OCI-LY3 (cell line): ENCODE measurements at regions not wholly inside any gene's neighbourhood (a gene's known extent, or its start where the extent isn't known, plus 50 kb on each side); places are given as distances from the start of the nearest gene placed in this dataset.

ENCODE experiments used
- EZH2phosphoT487 ChIP-seq: fragments of 200-600 bp; shearing (Covaris generic); IDR thresholded peaks from 2 replicates; pipeline ENCODE4 v1.6.1; 2018; ENCODE audit warnings: antibody characterized with exemption, mixed run types, low read depth
- TF ChIP-seq, protein P1 (sequence below): fragments of 200-600, 300-600 bp; sonication (generic); IDR thresholded peaks from 2 replicates; pipeline ENCODE4 v1.5.1; 2014; ENCODE audit warnings: antibody characterized with exemption, low read length, low read depth

- TF ChIP-seq, protein P1, sequence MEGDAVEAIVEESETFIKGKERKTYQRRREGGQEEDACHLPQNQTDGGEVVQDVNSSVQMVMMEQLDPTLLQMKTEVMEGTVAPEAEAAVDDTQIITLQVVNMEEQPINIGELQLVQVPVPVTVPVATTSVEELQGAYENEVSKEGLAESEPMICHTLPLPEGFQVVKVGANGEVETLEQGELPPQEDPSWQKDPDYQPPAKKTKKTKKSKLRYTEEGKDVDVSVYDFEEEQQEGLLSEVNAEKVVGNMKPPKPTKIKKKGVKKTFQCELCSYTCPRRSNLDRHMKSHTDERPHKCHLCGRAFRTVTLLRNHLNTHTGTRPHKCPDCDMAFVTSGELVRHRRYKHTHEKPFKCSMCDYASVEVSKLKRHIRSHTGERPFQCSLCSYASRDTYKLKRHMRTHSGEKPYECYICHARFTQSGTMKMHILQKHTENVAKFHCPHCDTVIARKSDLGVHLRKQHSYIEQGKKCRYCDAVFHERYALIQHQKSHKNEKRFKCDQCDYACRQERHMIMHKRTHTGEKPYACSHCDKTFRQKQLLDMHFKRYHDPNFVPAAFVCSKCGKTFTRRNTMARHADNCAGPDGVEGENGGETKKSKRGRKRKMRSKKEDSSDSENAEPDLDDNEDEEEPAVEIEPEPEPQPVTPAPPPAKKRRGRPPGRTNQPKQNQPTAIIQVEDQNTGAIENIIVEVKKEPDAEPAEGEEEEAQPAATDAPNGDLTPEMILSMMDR: no peak
- no peak for TF ChIP-seq EZH2phosphoT487
These were observed 109.9 kb upstream of the PTPRM start for GRCh38 chr18:7457262-7457661.
